HG02943 (cell line): ENCODE measurements at regions not wholly inside any gene's neighbourhood (a gene's known extent, or its start where the extent isn't known, plus 50 kb on each side); places are given as distances from the start of the nearest gene placed in this dataset.
"Not testable (repeated sequence)": the region's sequence is repeated elsewhere in the genome, so short reads cannot be mapped to it uniquely, and the experiment has no call there.

Experiments
- ATAC-seq: cut with Tn5 transposase; IDR thresholded peaks from one replicate; pipeline ENCODE4 v1.9.1; 2021; ENCODE audit warnings: mild to moderate bottlenecking, low read depth, moderate library complexity; ENCODE audit not compliant: unreplicated experiment

DNA sequence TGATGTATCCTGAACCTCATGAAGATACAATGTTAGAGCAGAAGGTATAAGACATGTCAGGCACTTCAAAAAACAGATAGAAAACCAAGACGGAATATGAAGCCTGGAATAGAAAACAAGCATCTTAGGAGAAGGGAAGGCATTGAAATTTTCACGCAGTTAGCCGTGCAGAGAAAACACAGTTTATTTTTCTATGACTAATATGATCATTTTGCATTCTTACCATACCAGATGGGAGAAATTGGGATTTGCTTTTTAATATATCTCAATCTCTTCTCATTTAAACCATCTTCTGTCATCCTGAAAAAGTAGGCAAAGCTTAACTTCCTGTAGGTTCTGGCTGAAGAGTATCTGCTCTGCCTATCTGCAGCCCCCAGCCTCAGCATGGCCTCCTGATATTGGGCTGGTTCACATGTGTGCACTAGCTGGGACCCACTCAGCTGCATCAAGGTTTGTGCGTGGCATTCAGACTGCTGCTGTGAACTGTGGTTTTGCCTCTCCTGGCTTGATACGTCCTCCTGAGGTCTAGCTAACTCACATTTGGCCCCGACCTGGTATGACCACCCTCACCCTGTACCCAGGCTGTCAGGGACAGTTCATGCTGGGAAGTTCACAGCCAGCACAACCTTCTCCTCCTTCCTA lies 392.5 kb upstream of the SASH1 start:
- no peak for ATAC-seq

DNA sequence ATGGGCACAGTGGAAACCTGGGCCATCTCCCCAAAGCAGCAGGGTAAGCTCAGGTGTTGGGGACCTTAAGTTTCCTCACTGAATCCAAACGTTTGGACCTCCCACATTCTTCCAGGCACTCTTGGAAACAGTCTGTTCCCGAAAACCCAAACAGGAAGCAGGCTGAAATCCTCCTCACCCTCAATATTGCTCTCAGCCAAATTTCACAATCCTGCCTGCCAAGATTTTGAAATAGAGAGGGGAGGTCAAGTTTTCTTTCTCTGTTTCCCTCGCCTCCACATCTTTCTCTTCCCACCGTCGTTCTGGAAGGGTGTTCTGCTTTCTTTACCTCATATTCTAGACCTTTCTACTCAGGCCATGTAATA lies 392.0 kb upstream of the SASH1 start:
- ATAC-seq: no peak

DNA sequence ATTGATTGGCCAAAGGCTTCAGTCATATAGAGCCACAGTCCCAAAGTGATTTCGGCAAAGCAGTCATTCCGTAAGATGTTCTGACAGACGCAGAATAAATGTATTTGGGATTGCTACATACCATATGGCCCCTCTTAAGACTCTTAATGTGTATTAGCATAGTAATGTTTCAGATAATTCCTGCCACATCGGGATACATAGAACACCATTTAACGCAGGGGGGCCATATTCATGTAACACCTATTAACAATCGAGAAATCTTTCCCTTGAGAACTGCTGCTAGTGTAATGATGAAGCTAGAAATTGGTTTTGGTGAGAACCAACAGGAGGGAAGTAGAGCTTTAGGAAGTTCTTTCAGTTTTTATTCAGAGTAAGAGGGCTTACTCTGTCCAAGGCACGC lies 390.9 kb upstream of the SASH1 start:
- no peak for ATAC-seq

DNA sequence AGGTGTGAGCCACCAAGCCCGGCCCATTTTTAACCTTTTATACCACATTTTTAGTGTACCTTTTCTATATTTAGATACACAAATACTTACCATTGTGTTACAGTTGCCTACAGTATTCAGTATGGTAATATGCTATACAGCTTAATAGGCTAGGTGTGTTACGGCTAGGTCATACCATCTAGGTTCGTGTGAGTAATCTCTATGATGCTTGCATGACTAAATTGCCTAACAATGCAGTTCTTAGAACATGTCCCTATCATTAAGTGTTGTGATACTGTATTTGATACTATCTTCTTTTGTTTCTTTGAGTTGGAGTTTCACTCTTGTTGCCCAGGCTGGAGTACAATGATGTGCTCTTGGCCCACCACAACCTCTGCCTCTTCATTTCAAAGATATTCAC lies 387.7 kb upstream of the SASH1 start:
- no peak for ATAC-seq

DNA sequence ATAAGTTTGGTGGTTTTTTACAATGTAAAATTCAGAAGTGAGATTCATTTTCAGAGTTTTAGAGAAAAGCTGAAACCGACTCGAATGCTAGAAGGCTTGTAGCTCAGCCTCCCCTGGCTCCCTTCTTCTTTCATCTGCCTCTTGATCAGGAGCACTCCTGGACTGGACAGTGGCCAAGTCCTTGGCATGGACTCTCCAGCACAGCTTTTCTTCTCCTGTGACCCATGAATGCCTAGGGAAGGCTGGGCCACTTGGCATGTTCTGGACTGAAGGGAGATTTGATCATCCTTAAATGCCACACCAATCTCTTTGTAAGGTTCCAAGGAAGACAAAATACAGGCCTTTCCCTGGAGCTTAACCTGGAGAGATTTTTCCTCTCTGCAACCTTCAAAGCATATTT lies 384.0 kb upstream of the SASH1 start:
- ATAC-seq: no peak

DNA sequence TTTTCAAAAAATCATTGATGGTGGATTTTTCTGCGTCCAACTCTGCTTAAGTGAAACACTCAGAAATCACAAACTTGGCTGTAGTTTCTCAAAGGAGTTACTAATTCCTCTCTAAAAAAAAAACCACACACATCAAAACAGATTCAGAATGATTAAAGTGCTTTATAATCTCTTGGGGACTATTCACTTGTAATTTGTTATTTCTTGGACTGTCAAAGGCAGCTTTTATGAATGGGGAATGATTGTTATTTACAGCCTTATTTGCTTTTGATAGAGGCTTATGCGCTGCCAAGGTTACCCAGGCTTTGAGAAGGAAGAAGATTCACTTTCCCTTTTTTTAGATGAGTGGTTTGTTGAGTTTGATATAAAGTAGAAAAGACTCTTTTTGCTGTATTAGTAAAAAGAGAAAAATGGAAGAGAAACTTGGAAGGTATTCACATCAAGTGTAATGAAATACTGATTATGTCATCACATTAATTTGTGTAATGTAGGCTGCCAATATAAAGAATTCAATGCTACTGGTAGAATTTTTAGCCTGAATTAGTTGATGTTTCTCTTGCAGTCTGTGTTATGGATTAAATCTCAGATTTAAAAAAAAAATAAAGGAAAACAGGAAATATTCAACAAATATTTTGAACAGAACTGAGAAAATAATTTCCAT lies 381.0 kb upstream of the SASH1 start:
- no peak for ATAC-seq

DNA sequence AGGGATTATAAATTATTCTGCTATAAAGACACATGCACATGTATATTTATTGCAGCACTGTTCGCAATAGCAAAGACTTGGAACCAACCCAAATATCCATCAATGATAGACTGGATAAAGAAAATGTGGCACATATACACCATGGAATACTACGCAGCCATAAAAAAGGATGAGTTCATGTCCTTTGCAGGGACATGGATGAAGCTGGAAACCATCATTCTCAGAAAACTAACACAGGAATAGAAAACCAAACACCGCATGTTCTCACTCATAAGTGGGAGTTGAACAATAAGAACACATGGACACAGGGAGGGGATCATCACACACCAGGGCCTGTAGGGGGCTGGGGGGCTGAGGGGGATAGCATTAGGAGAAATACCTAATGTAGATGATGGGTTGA lies 377.2 kb upstream of the SASH1 start:
- ATAC-seq: not testable (repeated sequence)

DNA sequence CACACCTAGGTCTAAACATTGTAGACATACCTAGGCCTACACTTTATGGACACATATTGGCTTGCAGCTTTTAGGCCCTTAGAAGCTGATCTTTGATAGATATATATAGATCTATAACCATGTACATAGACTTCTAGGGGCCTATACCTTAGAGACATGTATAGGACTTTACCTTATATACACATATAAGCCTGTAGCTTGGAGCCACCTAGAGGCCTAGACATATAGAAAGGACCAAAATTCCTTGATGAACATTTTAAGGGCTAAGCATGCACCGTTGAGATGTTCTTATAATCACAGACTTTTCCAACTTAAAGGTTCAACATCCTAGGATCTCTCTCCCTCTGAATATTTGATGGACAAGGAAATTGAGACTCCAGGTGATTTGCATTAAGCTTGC lies 371.7 kb upstream of the SASH1 start:
- ATAC-seq: no peak

DNA sequence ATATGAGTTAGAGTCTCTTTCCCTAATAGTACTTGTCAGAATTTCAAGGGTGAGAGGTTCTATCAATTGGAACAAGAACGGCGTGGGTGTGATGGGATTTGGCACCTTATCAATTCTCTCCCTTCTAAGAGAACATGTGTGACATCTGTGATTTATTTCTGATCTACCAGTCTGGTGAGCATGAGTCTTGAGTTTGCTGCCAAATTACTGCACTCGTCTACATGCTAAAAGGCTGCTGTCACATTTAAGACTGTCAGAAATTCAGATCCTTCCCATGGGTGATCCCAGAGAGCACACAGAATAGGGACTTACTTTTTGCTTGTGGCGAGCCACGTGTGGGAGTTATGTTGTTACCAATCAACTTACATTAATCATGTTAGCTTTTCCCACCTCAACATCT lies 370.2 kb upstream of the SASH1 start:
- no peak for ATAC-seq

DNA sequence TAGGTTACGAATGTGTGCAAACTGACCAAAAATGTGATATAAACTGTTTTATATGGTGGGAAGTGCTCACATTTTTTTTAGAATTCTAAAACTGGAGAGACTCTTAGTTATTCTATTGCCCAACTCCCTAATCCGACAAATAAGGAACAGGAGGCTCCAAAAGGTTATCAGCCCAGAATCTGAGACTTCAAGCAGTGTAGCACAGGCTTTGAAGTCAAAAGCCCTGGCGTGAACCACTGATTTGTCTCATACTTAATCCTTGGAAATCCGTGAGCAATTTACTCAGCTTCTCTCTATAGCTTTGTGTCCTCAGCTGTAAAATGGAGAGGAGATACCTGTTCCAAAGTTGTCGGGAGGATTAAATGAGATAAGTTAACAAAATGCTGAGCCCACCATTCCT lies 368.8 kb upstream of the SASH1 start:
- ATAC-seq: no peak

DNA sequence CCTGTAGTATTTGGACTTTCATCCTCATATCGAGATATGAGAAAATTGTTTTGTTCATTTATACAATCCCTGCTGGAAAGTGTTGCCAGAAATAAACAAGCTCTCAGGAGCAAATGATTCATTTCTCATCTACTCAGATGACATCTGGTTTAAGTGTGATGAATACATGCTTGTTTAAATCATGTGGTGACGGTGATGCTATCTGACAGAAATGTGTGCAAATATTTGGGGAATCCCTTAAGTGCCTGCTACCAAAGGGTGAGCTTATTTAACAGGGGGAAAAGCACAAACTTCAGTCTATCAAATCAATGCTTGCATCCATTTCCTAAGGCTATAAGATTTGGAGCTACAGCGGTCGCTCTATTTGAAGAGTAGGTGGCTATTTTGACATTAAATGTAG lies 368.3 kb upstream of the SASH1 start:
- ATAC-seq: no peak

DNA sequence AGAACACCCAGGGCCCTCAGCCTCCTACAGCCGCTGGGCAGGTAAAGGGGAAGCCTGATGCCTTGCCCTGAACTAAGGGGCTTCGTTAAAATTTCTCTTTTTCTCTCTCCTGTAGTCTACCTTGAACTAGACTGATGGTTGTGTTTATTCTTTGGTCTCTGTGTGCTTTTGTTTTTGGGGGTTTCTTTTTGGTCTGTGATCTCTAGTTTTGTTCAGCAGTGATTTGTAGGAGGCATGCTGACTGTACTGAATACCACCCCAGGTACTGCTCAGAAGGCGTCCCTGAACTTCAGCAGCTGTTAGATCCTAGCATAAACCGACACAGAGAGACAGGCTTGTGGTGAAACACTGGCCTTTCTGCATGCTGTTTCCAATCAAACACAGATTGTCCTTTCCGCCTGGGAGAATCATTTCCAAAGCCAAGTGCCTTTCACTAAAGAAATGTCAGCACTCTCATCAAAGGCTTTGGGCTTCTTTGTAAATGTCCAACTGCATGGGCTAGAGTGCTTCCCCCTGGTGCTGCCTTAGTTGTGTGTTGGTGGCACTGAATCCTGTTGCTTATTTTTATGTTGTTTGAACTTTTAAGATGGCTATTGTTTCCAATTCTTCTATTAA lies 364.7 kb upstream of the SASH1 start:
- no peak for ATAC-seq

DNA sequence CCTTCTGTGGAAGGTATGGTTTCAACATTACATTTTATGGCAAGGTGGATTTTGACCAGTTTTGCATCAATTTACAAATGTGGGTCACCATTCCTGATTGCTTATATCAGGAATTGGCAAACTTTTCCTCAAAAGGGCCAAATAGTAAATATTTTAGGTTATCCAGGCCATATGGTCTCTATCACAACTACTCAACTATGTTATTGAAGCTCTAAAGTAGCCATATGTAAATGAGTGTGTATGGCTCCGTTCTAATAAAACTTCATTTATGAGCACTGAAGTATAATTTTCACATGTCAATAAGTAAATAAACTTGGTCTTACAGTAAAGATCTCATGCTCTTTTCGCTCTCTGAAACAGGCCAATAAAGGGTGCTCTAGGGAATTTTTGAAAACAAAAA lies 362.7 kb upstream of the SASH1 start:
- ATAC-seq: no peak

DNA sequence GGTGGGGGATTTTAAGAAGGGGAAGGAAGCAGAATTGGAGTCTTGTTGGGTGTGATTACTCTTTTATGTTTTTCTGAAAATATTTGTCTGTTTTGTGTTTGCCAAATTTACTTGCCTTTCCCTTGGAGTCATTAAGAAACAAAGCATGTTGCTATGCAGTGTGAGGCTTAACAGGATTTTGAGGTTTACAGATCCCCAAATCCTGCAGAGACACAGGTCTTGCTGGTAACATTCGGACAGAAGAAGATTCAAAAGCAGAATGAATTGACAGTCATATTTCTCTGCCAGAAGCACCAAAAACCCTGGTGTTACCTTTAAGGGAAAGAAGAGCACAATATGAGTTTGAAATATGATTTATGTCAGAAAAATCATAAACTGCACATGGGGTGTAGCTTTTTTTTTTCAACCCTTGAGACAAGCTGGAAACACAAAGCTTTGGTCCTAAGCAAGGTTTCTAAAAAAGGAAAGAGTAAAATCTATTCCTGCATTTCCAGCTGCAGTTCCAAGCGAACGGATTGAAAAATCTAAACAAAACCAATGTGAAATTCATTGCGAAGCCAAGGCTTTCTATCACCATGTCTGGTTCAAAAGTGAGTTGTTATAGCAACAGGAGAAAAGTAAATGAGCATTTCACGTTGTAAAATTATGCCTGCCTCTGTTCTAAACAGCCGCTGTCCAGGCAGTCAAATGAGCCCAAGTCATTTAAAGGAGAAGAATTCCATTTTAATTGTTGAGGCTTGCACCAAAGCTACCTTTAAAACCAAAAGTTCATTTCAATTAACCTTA lies 358.9 kb upstream of the SASH1 start:
- ATAC-seq: no peak

DNA sequence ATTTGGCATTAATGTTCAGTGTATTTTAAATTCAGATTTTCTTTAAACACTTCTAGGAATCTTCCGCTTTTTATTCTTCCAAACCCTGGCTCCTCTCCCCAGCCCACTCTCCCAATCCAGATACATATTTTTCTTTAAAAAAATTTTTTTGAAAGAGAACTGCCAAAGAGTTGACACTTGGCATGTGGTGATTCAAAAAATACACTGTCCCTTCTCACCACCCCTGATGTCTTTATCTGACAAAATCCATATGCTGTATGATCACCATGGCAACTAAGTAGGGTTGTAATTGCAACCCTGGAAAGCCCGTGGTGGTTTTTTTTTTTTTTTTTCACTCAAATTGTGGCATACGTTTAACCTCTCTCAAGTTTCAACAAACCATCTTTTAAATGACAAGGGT lies 355.8 kb upstream of the SASH1 start:
- no peak for ATAC-seq

DNA sequence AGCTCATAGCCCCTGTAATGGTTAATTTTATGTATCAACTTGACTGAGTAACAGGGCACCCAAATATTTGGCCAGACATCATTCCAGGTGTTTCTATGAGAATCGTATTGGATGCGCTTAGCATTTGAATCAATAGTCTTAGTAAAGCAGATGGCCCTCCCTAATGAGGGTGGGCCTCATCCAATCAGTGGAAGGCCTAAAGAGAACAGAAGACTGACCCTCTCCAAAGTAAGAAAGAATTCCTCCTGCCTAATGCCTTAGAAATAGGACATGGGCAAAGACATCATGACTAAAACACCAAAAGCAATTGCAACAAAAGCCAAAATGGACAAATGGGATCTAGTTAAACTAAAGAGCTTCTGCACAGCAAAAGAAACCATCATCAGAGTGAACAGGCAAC lies 352.5 kb upstream of the SASH1 start:
- no peak for ATAC-seq

DNA sequence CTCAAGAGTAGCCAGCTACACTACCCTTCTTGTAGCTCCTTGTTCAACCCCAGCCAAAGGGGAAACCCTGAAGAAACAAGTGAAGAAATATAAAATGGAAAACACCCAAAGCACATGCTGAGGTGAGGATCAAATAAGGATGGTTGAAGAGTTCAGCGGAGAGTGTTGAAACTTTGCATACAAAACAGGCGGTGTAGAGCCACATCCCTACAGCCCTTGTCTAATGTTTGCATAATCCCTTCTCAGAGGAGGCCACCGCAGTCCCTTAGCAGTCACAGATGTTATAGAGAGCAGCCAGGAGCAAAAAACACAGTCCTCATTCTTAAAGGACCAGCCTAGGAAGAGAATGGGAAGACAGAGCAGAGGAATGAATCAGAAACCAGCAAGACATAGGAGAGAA lies 350.7 kb upstream of the SASH1 start:
- ATAC-seq: no peak

DNA sequence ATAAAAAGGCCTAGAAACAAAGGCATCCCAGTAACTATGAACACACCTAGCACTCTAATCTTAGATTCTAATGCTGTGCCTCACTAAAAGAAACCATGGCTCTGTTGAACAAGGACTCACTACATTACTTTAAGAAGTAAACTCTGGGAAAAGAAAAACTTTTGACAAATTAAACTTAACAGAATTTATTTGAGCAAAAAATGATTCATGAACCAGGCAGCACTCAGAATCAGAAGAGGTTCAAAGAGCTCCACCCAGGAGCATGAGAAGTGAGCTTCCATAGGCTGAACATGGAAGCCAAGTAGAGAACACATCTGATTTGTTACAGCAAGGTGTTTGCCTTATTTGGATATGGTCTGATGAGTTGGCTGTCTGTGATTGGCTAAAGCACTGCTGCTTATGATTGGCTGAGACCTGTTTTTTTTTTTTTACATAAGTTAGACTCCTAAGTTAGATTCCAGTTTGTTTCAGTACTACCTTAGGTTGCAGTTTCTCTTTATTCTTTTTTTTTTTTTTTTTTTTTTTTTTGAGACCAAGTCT lies 343.6 kb upstream of the SASH1 start:
- ATAC-seq: no peak

DNA sequence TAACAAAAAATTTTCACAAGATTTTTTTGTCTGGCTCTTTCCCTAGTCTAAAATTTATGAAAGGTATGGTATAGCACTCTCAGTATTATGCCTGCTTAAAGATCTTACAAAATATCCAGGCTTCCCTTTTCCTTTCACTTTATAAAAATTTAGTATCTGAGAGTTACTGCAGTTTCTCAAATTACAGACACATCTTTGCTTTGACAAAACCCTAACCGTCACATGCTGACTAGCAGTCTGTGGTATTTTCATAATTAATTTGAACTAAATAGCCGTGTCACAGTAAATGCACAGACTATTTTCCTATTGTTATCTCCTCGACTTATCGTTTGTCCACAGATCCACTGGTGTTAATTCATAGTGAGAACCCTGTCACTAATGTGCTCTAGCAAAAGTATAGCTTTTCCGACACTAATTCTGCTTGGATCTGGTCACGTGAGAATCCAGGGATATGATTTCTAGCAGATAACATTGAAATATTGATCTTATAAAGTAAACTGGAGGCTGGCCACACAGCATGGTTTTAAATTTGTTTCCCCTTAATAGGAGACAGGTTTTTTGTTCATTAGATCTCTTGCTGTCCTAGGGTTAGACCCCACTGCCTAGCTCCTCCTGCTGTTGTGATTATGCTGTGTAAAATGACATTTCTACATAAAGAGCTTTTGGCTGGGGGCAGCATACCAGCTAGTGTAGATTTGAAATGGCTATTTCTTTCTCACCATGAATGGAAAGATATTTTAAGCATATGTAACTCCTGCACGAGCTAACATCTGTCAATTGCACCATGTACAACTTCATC lies 340.6 kb upstream of the SASH1 start:
- no peak for ATAC-seq

DNA sequence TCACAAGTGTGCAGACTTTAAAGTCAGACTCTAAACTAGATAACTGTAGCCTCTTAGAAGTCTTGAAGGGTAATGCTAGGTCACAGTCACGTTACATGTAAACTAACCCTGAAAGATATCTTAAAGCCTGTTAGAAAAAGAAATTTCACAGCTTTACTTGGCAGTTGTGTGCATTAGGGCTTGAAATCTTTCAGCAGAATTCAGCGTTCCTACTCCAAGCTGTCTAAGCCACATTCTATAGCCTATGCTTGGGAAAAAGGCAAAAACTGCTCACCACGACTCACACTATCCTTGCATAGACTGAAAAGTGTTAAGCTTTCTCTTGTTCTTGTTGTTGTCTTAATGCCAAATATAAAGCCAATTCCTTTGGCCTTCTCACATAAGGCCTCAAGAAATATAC lies 338.0 kb upstream of the SASH1 start:
- ATAC-seq: no peak

DNA sequence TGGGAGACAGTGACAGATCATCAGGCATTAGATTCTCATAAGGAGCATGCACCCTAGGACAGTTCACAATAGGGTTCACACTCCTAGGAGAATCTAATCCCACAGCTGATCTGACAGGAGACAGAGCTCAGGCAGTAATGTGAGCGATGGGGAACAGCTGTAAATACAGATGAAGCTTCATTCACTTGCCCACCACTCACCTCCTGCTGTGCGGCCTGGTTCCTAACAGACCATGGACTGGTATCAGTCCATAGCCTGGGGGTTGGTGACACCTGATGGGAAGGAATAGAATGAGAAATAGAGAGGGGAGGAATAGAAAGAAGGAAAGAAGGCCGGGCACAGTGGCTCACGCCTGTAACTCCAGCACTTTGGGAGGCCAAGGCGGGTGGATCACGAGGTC lies 336.8 kb upstream of the SASH1 start:
- no peak for ATAC-seq
